ENCODE measurements at regions not wholly inside any gene's neighbourhood (a gene's known extent, or its start where the extent isn't known, plus 50 kb on each side); places are given as distances from the start of the nearest gene placed in this dataset.

GRCh38 chr5:156232251-156232869, 94.6 kb upstream of the SGCD start:
- H3K4me3 ChIP-seq (replicated peaks in 1 of 3; ENCODE audit: insufficient read depth in 1 of 3, low read depth in 1 of 3, low read length in 3 of 3): no peak overlapping the region
- H3K36me3 ChIP-seq (ENCODE audit: control insufficient read depth in 2 of 2, extremely low read depth in 1 of 2, insufficient read depth in 2 of 2, low read length in 2 of 2): no peaks in the 10 kb centered on the region
- intact Hi-C loops (cut with micrococcal nuclease): no loop called here
- no peak overlapping the region for H2AFZ ChIP-seq (ENCODE audit: low read depth, low read length)
- ChIA-PET POLR2A (no interaction called here), CTCF (no interaction called here)
- no peak overlapping the region for H3K9ac ChIP-seq (replicated peaks; ENCODE audit: extremely low read depth, insufficient read depth, low read length)
- no peak overlapping the region for H3K27ac ChIP-seq (ENCODE audit: insufficient read depth, low read depth, low read length)
- no peak overlapping the region for H3K4me2 ChIP-seq (ENCODE audit: insufficient read depth, low read length)
- no peaks in the 10 kb centered on the region for H3K9me1 ChIP-seq (replicated peaks; ENCODE audit: control insufficient read depth, extremely low read depth, insufficient read depth, low read length)
- H4K20me1 ChIP-seq (replicated peaks; ENCODE audit: control insufficient read depth, extremely low read depth, insufficient read depth, low read length): no peaks in the 10 kb centered on the region
- FAIRE-seq (no peak), DNase-seq (ENCODE audit: low read depth, low spot score) (no peak)
- H3K9me3 ChIP-seq (replicated peaks; ENCODE audit: control insufficient read depth, insufficient read depth, low read length): peaks cover 3% of the 10 kb centered on the region
- no TSS peak for BruUV-seq (replicated peaks)
- no peaks in the 10 kb centered on the region for H3K79me2 ChIP-seq (ENCODE audit: control insufficient read depth, insufficient read depth, low read length)
- H3K27me3 ChIP-seq (ENCODE audit: control insufficient read depth in 2 of 2, insufficient read depth in 2 of 2, low read length in 2 of 2): no peaks in the 10 kb centered on the region
- TF ChIP-seq MYC (IDR thresholded peaks at IDR 0.05; ENCODE audit: low read depth, low read length) (no peak), CTCF (IDR thresholded peaks at IDR 0.05; ENCODE audit: extremely low read depth in 1 of 2, insufficient read depth in 1 of 2, low read depth in 1 of 2, low read length in 2 of 2) (no peak), EZH2 (IDR thresholded peaks at IDR 0.05; ENCODE audit: borderline replicate concordance, low read depth, low read length, severe bottlenecking) (no peak), JUN (IDR thresholded peaks at IDR 0.05; ENCODE audit: borderline replicate concordance, insufficient read depth, insufficient read length, low read depth) (no peak), GATA2 (IDR thresholded peaks at IDR 0.05; ENCODE audit: insufficient read depth, insufficient read length, low read depth, low read length) (no peak), FOS (IDR thresholded peaks at IDR 0.05; ENCODE audit: borderline replicate concordance, insufficient read depth, low read length) (no peak), POLR2A (IDR thresholded peaks at IDR 0.05; ENCODE audit: low read depth, low read length) (no peak), POLR2AphosphoS5 (IDR thresholded peaks at IDR 0.05; ENCODE audit: insufficient read depth, low read depth, low read length) (no peak)
- TF ChIP-seq, protein P1, sequence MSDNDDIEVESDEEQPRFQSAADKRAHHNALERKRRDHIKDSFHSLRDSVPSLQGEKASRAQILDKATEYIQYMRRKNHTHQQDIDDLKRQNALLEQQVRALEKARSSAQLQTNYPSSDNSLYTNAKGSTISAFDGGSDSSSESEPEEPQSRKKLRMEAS (IDR thresholded peaks at IDR 0.05; ENCODE audit: insufficient read depth, insufficient read length): no peak
- no peaks in the 10 kb centered on the region for H3K4me1 ChIP-seq (ENCODE audit: control insufficient read depth, extremely low read depth, insufficient read depth, low read length)
- dilution Hi-C loops (cut with MboI; ENCODE audit: extremely low pct_ligation_motif_present, low sequenced_read_pairs): no loop called here

All from endothelial cell of umbilical vein (primary cell).